ENCODE measurements at regions not wholly inside any gene's neighbourhood (a gene's known extent, or its start where the extent isn't known, plus 50 kb on each side); places are given as distances from the start of the nearest gene placed in this dataset.
A peak's percentile ranks its signal among the peaks of the same experiment; 100 is the strongest.

DNA sequence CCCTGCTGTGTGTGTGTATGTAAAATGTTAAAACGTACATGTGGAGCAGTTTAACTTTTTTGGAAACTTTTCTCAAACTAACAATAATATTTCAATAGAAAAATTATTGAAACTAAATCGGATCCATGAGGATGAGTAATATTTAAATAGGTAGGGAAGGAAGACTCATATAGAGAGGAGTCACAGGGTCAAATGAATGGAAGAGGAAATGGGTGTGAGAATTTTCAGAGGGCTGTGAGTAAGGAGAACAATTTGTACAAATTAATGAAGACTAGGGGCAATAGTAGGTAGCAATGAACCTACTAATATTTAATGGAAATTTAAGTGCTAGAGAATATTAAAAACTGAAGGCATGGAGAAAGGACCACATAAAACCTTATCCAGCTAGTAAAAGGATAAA is 290.7 kb upstream of the PCDH18 start:
- no peaks in the 10 kb centered on the region for H3K4me1 ChIP-seq
- peaks cover 8% of the 10 kb centered on the region for H3K9me3 ChIP-seq (replicated peaks)
- H3K27me3 ChIP-seq (ENCODE audit: low read depth), result no peaks in the 10 kb centered on the region
- DNase-seq, result no peak
- H3K36me3 ChIP-seq, result no peaks in the 10 kb centered on the region
- intact Hi-C loops (cut with micrococcal nuclease), result no loop called here
- H3K27ac ChIP-seq (replicated peaks), result no peak overlapping the region
- no peak overlapping the region for H3K4me3 ChIP-seq
- TF ChIP-seq, protein P1, sequence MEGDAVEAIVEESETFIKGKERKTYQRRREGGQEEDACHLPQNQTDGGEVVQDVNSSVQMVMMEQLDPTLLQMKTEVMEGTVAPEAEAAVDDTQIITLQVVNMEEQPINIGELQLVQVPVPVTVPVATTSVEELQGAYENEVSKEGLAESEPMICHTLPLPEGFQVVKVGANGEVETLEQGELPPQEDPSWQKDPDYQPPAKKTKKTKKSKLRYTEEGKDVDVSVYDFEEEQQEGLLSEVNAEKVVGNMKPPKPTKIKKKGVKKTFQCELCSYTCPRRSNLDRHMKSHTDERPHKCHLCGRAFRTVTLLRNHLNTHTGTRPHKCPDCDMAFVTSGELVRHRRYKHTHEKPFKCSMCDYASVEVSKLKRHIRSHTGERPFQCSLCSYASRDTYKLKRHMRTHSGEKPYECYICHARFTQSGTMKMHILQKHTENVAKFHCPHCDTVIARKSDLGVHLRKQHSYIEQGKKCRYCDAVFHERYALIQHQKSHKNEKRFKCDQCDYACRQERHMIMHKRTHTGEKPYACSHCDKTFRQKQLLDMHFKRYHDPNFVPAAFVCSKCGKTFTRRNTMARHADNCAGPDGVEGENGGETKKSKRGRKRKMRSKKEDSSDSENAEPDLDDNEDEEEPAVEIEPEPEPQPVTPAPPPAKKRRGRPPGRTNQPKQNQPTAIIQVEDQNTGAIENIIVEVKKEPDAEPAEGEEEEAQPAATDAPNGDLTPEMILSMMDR (IDR thresholded peaks at IDR 0.05; ENCODE audit: borderline replicate concordance), result no peak

DNA sequence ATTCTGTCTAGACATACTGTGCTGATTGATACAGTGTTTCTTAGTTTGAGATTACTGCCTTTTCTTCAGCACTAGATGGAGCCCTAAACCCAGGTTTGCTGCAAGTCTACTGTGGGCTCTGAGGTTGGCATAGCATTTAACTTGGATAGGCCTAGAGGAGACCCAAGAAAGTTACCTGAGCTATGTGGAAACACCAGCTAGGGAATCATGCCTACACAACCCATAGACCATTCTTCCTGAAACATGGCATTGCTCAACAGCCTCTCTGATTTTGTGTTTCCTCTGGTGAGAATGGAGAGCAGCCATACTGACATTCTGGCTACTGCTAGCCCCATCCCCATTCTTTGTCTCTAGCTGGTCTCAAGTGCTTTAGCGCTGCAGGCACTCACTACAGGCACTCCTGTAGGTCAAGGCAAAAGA is 287.7 kb upstream of the PCDH18 start:
- intact Hi-C loops (cut with micrococcal nuclease), result no loop called here
- Histone ChIP-seq H3K27me3 (ENCODE audit: low read depth) (no peaks in the 10 kb centered on the region), H3K36me3 (no peaks in the 10 kb centered on the region), H3K4me3 (no peak overlapping the region), H3K27ac (replicated peaks) (no peak overlapping the region), H3K4me1 (no peaks in the 10 kb centered on the region), H3K9me3 (replicated peaks) (peaks cover 8% of the 10 kb centered on the region)
- TF ChIP-seq, protein P1 (IDR thresholded peaks at IDR 0.05; ENCODE audit: borderline replicate concordance), result peak; percentile 49
- no peak for DNase-seq

DNA sequence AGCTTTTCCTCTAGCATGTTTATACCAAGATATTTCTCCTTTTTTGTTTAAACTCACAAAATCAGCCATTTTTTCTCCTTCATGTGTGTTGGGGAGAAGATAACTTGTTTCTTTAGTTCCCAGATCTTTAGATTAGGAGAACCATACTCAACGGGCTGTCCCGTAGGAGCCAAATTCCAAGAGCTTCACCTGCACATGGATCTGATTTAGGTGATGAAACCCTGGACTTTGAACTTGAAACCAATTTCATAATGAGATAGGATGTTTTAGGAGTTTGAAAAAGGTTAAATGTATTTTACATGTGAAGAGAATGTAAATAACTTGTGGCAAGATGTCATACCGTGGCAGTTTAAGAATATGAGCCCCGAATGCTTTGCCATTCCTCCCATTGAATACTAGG is 280.0 kb upstream of the PCDH18 start:
- H3K27ac ChIP-seq (replicated peaks), result no peak overlapping the region
- TF ChIP-seq, protein P1 (IDR thresholded peaks at IDR 0.05; ENCODE audit: borderline replicate concordance), result no peak
- H3K4me1 ChIP-seq, result no peaks in the 10 kb centered on the region
- no peak for DNase-seq
- no peaks in the 10 kb centered on the region for H3K27me3 ChIP-seq (ENCODE audit: low read depth)
- H3K4me3 ChIP-seq, result no peak overlapping the region
- no peaks in the 10 kb centered on the region for H3K9me3 ChIP-seq (replicated peaks)
- no peaks in the 10 kb centered on the region for H3K36me3 ChIP-seq
- intact Hi-C loops (cut with micrococcal nuclease), result no loop called here

DNA sequence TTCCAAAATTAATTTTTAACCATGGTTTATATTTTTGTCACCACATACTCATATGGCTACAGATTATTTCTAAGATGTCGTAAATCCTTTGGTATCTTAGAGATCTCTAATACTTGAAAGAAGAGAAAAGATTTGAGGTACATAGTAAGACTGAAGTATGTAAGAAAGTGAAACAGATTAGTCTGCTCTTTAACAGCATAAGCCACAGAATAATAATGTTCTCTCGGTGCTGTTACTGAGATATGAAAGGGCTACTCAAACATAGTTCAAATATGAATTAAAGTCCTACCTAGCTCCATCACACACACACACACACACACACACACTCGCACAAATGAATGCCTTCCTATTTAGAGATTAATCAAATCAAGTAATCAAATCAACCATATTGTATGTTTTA is 274.1 kb upstream of the PCDH18 start:
- no peaks in the 10 kb centered on the region for H3K4me1 ChIP-seq
- no peak overlapping the region for H3K4me3 ChIP-seq
- no peak overlapping the region for H3K27ac ChIP-seq (replicated peaks)
- no peak for DNase-seq
- no peaks in the 10 kb centered on the region for H3K36me3 ChIP-seq
- H3K9me3 ChIP-seq (replicated peaks), result no peaks in the 10 kb centered on the region
- TF ChIP-seq, protein P1 (IDR thresholded peaks at IDR 0.05; ENCODE audit: borderline replicate concordance), result no peak
- no peaks in the 10 kb centered on the region for H3K27me3 ChIP-seq (ENCODE audit: low read depth)
- intact Hi-C loops (cut with micrococcal nuclease), result no loop called here

DNA sequence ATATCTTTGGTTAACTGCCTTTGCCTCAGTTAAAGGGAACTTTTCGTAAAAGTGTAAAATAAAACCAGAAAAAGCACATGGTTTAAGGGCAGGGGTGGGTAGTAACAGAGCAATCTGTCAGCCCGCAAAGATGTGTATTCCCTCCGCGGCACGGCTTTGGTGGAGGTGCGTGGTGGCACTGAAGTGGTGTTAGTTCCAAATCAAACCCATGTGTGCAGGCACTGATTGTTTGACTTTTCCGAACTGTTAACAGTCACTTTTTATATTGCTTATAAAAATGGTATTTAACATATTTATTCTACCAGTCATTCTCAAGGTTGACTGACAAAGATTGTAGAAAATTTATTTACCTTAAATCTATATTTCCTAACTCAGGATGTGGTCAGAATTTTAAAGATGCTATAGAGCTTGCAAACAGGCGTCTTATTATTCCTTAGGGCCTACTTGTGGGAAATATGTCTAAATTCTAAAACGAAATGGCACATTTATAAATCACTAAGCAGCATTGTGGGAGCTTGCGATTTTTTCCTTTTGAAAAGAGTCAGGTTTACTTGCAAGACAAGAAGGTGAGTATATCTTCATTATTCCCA is 272.7 kb upstream of the PCDH18 start:
- no peak for DNase-seq
- Histone ChIP-seq H3K27ac (replicated peaks) (no peak overlapping the region), H3K27me3 (ENCODE audit: low read depth) (no peaks in the 10 kb centered on the region), H3K4me1 (no peaks in the 10 kb centered on the region), H3K36me3 (no peaks in the 10 kb centered on the region), H3K4me3 (no peak overlapping the region), H3K9me3 (replicated peaks) (no peaks in the 10 kb centered on the region)
- TF ChIP-seq, protein P1 (IDR thresholded peaks at IDR 0.05; ENCODE audit: borderline replicate concordance), result no peak
- intact Hi-C loops (cut with micrococcal nuclease), result no loop called here

Data from left ventricle myocardium inferior (tissue), 1 donor.